ENCODE measurements at regions not wholly inside any gene's neighbourhood (a gene's known extent, or its start where the extent isn't known, plus 50 kb on each side); places are given as distances from the start of the nearest gene placed in this dataset.
A peak's percentile ranks its signal among the peaks of the same experiment; 100 is the strongest.
"Not testable (repeated sequence)": the region's sequence is repeated elsewhere in the genome, so short reads cannot be mapped to it uniquely, and the experiment has no call there.

GRCh38 chr15:92800013-92800412 is 100.1 kb upstream of the CHD2 start:
- DNase-seq (ENCODE audit: low read depth) = no peak
- TF ChIP-seq MYC (IDR thresholded peaks at IDR 0.05; ENCODE audit: low read depth, low read length) (no peak), POLR2A (IDR thresholded peaks at IDR 0.05; ENCODE audit: extremely low read depth, insufficient read length) (no peak), MAX (IDR thresholded peaks at IDR 0.05; ENCODE audit: low read depth, low read length) (no peak)
- H3K4me3 ChIP-seq (ENCODE audit: low read depth, low read length) = no peak overlapping the region

- not testable (repeated sequence) for DNase-seq (ENCODE audit: low read depth); H3K4me3 ChIP-seq (ENCODE audit: low read depth, low read length)
These were observed 99.6 kb upstream of the CHD2 start for GRCh38 chr15:92800416-92801055.

GRCh38 chr15:92801056-92801773 is 98.9 kb upstream of the CHD2 start:
- not testable (repeated sequence) for DNase-seq (ENCODE audit: low read depth); H3K4me3 ChIP-seq (ENCODE audit: low read depth, low read length)

- peak; percentile 83 for DNase-seq (ENCODE audit: low read depth)
- no peak overlapping the region for H3K4me3 ChIP-seq (ENCODE audit: low read depth, low read length)
- TF ChIP-seq MYC (IDR thresholded peaks at IDR 0.05; ENCODE audit: low read depth, low read length) (no peak), MAX (IDR thresholded peaks at IDR 0.05; ENCODE audit: low read depth, low read length) (no peak), CTCF (IDR thresholded peaks at IDR 0.05; ENCODE audit: low read depth, low read length) (no peak), POLR2A (IDR thresholded peaks at IDR 0.05; ENCODE audit: extremely low read depth, insufficient read length) (no peak)
These were observed 98.2 kb upstream of the CHD2 start for GRCh38 chr15:92801774-92802464.

- TF ChIP-seq MAX (IDR thresholded peaks at IDR 0.05; ENCODE audit: low read depth, low read length) (no peak), POLR2A (IDR thresholded peaks at IDR 0.05; ENCODE audit: extremely low read depth, insufficient read length) (no peak), MYC (IDR thresholded peaks at IDR 0.05; ENCODE audit: low read depth, low read length) (no peak), CTCF (IDR thresholded peaks at IDR 0.05; ENCODE audit: low read depth, low read length) (no peak)
- DNase-seq (ENCODE audit: low read depth) = no peak
- H3K4me3 ChIP-seq (ENCODE audit: low read depth, low read length) = no peak overlapping the region
These were observed 96.6 kb upstream of the CHD2 start for GRCh38 chr15:92803536-92803851.

- TF ChIP-seq MYC (IDR thresholded peaks at IDR 0.05; ENCODE audit: low read depth, low read length) = peak; percentile 78
- peak; percentile 33 for TF ChIP-seq POLR2A (IDR thresholded peaks at IDR 0.05; ENCODE audit: extremely low read depth, insufficient read length)
- no peak for TF ChIP-seq CTCF (IDR thresholded peaks at IDR 0.05; ENCODE audit: low read depth, low read length)
- peak; percentile 75; the same call in 1 of the 2 replicates for TF ChIP-seq MAX (IDR thresholded peaks at IDR 0.05; ENCODE audit: low read depth, low read length)
- H3K4me3 ChIP-seq (ENCODE audit: low read depth, low read length) = no peak overlapping the region
- peak; percentile 100 for DNase-seq (ENCODE audit: low read depth)
These were observed 96.1 kb upstream of the CHD2 start for GRCh38 chr15:92803852-92804609.

GRCh38 chr15:92804610-92804936 is 95.6 kb upstream of the CHD2 start:
- not testable (repeated sequence) for H3K4me3 ChIP-seq (ENCODE audit: low read depth, low read length); DNase-seq (ENCODE audit: low read depth)
